ENCODE measurements at regions not wholly inside any gene's neighbourhood (a gene's known extent, or its start where the extent isn't known, plus 50 kb on each side); places are given as distances from the start of the nearest gene placed in this dataset.

GRCh38 chr2:238563551-238563950 lies 136.8 kb downstream of the ASB1 start:
- TF ChIP-seq CTCF (conservative IDR thresholded peaks at IDR 0.05; ENCODE audit: low read length) (no peak), EZH2phosphoT487 (IDR thresholded peaks at IDR 0.05; ENCODE audit: borderline replicate concordance, low read depth, low read length) (no peak)

Data from OCI-LY7 (cell line).